SKM-1 treated with dmso at 0.1 percent for 144 hours (cell line): ENCODE measurements at regions not wholly inside any gene's neighbourhood (a gene's known extent, or its start where the extent isn't known, plus 50 kb on each side); places are given as distances from the start of the nearest gene placed in this dataset.

Experiments
- DNase-seq: peaks from one replicate; lab custom pipeline; 2025; ENCODE audit not compliant: unreplicated experiment; lab: John Stamatoyannopoulos, UW

DNA sequence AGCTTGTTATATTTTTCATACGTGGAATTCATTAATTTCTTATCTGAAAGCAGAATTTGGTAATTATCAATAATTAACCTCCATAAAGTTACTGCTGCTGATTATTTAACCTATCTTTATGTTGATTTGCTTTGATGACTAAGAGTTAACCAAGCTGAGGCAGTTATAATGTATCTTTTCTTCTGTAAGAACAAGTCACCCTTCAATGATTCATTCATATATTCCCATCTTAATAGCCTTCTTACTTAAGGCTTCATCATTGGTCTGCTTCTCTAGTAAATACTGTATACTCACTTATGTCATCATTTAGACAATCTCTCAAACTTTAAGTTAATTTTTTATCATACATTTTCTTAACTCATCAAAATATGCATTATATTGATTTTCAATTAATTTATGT is 592.2 kb downstream of the ANXA1 start:
- DNase-seq = no peak

DNA sequence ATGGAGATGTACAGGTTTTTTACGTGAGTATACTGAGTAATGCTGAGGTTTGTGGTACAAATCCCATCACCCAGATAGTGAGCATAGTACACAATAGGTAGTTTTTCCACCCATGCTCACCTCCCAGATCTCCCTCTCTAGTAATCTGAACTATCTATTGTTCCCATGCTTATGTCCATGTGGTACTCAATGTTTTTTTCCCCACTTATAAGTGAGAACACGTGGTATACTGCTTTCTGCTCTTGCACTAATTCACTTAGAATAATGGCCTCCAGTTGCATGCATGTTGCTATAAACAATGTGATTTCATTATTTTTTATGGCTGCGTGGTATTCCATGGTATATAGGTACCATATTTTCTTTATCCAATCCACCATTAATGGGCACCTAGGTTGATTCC is 593.9 kb downstream of the ANXA1 start:
- DNase-seq = no peak

DNA sequence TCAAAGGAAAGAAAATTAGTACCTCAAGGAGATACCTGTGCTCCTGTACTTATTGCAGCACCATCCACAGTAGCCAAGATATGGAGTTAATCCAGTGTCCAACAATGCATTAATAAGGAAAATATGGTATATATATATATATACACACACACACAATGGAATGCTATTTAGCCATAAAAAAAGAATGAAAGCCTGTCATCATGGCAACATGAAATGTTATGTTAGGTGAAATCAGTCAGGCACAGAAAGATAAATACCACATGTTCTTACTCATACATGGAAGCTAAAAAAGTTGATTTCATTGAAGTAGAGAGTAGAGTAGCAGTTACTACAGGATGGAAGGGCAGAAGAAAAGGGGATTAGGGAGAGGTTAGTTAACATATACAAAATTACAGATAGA is 601.5 kb downstream of the ANXA1 start:
- DNase-seq = no peak

DNA sequence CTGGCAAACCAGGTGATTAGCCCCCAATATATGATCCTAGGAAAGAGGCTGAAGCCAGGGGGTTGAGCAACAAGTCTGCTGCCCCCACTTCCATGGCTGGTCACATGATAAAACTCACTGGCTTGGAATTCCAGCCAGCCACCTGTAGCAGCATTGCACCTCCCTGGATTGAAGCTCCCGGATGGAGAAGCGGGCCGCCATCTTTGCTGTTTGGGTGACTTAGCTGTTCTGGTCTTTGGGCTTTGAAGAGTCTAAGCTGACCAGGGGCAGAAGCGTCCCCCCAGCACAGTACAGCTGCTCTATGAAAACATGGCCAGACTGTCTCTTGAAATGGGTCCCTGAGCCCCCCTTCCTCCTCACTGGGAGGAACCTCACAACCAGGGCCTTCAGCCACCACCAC is 610.2 kb downstream of the ANXA1 start:
- DNase-seq = no peak

DNA sequence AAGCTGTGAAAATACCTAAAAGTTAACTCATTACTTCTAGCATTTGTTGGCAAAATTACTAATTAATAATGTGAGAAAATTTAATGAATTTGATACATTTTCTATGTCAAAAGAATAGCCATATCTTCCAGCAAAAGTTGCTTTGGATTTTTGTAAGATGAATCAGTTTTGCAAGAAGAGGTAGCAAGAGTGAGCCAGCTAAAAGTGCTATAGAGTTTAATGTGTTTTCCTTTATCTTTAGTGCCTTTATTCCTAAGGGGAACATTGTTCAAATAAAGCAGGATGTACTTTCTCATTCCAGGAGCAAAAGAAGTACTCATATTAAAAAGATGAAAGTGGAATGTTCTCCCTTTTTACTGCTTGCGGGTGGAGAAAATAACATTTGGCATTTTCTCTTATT is 622.2 kb downstream of the ANXA1 start:
- no peak for DNase-seq

DNA sequence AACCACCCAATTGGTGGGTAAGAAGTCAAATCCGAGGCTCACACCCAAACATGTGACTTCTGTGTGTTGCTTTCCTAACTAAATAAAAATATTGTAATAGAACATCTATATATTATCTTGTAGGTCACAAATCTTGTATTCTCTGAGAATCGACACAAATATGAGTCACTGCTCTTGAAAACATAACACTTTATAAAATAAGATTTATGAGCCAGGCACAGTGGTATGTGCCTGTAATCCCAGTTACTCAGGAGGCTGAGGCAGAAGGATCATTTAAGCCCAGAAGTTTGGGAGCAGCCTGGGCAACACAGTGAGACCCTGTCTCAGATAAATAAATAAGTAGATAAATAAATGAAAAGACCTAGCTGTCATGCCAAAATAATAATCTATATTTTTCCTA is 624.1 kb downstream of the ANXA1 start:
- DNase-seq = no peak

DNA sequence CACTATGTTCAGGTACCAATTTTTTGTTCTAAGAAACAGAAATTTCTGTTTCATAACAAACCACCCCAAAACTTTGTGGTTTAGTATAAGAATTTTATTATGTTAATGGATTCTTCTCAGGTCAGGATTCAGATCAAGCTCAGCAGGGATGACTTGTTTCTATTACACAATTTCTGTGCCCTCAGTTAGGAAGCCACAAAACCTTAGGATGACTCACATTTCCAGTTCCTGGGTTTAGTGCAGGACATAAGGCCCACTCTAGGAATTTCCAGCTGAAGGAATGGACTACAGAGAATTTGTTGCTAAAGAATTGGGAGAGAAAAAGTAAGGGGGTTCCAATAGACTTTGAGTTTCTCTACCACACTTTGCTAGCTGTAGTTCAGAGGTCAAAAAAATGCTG is 629.3 kb downstream of the ANXA1 start:
- DNase-seq = no peak

DNA sequence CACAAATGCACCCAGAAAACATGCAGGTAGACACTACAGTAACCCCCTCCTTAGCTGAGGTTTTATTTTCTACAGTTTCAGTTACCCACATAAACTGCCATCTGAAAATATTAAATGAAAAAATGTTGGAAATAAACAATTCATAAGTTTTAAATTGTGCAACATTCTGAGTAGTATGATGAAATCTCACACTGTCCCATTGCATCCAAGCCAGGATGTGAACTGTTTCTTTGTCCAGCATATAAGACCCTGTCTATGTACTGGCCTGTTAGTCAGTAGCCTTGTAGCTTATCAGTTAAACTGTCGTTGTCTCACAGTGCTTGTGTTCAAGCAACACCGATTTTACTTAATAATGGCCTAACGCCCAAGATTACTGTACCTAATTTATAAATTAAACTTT is 630.5 kb downstream of the ANXA1 start:
- DNase-seq = no peak

DNA sequence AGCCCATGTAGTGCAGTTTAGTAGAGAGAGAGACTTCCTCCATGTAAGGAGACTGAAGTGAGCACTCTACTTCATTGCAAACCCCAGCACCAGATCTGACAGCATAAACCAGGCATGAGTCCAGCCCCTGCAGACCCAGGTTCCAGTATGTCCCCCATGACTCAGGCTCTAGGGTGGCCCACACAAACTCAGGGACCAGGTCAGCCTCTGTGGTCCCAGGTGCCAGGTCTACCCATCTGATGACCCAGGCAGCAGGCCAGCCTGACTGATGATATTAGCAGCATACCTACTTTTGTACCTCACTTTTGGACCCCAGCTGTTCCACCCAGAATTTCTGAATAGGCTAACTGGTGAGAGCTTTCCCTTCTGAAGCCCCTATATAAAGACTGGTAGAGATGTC is 647.8 kb downstream of the ANXA1 start:
- DNase-seq = no peak

DNA sequence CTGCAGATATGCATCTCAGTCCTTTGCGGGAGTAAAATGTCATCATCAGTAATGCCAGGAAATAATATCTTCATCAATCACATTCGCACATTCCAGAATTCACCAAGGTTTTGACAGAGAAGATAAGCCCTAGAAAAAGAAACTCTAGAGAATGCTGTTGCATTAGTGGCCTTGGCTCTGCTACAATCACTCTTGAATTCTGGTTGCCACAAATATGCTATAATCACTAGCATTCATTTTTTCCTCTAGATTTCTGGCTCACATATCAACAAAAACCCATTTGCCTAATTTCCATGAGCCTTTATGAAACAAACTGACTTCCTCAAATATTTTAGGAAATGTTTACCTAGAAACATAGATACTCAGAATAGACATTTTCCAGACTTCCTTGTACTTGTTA is 653.4 kb downstream of the ANXA1 start:
- DNase-seq = no peak

DNA sequence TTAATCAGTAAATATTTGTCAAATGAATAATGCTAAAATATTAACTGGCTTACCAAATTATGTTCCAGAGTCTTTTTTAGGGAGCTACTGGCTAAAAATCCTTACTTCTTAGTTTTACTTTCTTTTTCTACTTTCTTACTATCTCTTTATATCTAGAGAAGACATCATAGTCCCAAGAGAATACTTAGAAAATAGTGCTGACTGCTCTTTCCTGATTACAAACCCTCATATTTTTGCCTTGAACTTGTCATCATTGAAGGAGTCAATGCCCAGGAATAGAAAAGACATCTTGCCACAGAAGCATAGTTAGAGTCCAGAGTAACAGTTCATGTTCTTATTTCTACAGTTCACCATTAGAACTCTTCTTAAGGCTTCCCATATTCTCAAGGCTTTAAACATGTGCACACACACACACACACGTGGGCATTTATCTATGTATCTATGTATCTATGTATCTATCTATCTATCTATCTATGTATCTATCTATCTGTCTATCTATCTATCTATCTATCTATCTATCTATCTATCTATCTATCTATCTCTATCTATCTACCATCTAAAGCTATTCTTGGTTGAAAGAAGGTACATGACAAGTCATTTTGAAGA is 654.3 kb downstream of the ANXA1 start:
- no peak for DNase-seq

DNA sequence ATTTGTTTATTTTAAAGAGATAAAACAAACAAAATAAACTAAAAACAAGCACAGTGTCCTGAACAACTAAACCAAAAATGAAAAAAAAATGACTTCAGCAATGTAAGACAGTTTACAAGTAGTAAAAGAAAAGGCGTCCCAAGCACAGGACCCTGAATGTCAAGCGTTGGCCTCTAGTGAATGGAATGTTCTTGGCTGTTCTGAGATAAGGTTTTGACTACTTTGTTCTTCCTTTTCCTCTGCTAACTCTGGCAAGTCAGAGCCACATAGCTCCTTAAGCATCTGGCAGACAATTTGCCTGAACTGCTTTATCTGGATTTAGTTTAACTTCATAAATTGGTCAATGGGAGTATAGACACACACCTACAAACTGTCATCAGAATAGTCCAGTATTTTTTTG is 655.2 kb downstream of the ANXA1 start:
- no peak for DNase-seq

DNA sequence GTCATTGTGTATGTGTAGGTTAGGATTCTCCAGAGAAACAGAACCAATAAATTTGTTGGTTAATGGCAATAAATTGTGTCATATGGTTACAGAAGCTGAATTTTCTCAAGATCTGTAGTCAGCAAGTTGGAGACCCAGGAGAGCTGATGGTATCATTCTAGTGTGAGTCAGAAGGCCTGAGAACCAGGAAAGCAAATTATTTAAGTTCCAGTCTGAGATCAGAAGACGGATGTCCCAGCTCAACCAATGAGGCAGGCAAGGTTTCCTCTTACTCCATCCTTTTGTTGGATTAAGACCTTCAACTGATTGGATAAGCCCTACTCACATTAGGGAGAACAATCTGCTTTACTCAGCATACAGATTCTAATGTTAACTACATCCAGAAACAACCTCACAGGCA is 656.3 kb downstream of the ANXA1 start:
- DNase-seq = no peak

DNA sequence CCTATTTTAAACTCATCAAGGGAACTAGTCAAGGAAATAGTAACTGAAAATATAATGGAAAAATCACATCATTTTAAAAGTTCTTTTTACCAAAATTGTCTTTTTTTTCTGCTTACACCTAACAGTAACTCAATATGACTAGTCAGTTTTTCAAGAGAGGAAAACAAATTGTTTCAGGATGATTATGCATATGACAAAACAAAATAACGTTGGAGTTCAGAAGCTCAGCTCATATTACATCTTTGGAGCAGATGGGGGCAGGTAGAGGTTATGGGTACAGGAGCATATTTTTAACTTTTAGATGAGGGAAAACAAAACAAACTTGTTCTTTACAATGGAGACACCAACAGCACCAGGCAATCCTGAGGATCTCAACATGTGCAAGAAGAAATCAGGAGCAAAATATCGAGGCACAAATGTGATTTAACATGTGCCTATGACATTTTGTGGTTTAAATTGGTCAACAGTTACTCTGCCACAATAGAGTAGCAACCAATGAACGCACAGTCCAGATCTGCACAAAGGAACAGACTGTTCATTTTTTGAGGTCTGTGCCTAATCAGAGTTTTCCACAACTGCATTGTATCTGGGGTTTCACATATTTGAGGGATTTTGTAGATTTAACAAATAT is 659.0 kb downstream of the ANXA1 start:
- DNase-seq = no peak

DNA sequence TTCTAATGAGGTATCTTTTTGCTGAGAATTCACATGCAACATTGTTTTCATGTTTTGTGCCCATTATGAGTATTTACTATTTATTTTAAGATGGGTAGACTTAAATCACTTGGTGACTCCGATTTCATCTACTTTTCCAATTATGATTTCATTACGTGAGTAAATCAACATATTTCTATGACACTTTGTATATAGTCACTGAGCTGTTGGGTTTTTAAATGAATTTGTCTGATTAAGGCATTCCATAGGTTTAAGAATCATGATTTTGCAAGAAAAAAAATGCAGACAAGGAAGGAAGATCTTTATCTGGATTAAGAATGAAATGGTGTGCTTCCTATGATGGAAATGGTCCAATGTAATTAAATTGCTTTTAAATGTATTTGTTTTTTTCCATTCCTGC is 661.9 kb downstream of the ANXA1 start:
- DNase-seq = no peak

DNA sequence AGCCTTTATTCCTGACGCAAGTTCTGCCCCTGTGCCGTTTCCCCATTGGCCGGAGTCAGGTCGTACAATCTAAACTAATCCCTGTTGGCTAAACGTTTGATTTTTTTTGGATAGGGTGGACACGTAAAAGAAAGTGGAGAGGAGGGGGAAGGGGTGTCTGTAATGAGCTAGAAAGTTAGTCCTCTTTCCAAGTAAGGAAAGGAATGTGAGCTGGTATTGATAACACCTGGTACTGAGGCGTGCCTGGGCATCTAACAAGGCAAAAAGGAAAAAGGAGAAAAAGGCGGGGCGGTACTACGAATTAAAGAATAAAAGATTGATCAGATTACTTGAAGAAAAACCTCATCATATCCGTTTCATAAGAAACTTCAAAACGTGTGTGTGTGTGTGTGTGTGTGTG is 665.2 kb downstream of the ANXA1 start:
- DNase-seq = no peak

DNA sequence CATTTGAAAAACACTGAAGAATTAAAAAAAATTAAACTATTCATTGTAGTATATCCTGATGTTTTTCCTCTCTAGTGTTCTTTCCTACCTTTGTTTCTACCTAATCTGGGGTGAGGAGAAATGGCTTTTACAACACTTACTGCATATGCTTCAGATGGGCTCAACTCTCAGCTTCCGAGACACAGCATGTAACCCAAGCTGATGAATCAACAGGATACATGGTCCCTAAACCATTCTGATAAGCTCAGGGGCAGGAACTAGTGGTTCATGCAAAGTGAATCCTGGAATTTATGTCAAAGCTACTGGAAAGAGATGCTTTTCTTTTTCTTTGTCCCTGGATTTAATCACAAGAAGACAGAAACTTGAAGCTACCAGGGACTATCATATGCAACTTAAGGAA is 672.5 kb upstream of the RORB start:
- DNase-seq = no peak

DNA sequence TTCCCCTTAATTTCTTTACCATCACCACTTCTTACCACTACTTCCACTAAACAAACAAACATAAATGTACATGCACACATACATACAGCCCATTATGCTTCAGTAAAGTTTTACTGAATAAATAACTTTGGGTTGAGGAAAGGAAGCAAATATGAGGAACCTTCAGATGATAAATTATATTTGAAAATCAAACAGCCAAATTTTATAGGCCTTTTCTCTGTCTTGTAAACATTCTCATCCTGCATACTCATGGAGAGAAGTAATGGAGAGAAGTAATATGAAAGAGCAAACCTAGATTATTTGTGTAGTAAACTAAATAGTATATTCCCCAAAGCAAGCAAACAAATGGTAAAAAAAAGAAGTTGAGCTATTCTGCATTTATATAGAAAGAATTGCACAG is 658.3 kb upstream of the RORB start:
- DNase-seq = no peak

DNA sequence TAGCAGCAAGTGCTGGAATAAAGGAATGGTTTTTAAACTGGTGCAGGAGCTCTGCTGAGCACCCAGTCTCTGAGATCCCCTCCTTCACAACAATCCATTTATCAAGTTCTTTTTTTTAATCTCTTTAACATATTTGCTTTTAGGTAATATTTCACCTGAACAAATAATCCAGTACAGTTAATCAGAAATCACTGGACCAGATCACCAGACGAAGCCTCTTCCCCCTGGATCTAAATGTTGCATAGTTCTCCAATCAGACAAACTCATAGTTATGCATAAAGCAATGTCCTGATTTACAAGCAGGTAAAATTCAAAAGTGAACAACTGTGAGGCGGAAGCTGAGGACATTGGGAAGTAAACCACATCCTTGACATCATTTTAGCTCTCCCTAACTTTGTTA is 657.7 kb upstream of the RORB start:
- DNase-seq = no peak

DNA sequence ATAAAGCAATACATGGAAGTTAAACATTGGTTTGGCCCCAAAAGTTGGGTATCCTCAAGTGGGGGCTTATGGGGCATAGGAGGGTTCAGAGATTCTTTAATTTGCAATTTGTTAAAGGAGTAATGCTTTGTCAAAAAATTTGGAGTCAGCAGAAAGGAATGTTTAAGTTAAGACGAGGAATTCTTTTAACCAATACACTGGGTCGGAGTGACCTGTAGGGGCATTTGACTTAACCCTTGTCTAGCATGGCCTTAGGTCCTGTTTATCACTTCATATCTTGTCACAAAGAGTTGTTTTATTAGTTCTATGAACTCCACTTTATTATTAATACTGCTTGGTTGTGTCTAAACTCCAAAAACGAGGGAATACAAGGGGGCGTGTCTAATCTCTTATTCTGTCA is 656.1 kb upstream of the RORB start:
- DNase-seq = no peak

DNA sequence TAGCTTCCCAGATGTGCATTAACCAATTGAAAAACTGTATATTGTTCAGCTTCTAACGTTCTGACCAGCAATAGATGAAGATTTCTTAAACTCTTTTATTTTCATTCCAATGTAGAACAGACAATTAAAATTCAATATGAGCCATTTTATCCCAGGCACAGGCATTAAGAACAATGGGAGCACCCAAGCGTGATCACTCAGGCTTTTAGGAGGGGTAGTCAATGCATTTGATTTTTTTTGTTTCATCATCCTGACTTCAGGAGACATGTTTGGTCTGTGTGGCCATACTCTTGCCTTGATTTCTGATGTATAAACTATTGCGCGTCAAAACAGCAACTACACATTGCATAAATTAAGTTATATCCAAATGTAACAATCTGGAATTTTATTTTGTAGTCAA is 653.0 kb upstream of the RORB start:
- DNase-seq = no peak

DNA sequence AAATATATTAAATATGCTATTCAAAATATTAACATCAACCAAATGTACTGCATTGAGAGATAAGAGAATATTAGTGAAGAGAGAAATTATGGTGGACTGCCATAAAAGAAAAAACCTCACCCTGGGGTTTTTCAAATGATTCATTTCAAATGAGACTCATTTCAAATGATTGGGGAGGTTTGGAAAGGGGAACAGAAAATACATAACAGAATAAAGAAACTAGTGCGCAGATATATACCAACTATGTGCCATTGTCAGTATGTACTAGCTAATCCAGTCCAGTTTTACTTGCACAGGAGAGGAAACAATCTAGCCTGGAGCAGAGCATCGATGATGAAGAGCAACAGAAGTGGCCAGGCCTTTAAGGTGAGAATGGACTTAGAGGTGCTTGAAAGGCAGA is 651.6 kb upstream of the RORB start:
- DNase-seq = no peak

DNA sequence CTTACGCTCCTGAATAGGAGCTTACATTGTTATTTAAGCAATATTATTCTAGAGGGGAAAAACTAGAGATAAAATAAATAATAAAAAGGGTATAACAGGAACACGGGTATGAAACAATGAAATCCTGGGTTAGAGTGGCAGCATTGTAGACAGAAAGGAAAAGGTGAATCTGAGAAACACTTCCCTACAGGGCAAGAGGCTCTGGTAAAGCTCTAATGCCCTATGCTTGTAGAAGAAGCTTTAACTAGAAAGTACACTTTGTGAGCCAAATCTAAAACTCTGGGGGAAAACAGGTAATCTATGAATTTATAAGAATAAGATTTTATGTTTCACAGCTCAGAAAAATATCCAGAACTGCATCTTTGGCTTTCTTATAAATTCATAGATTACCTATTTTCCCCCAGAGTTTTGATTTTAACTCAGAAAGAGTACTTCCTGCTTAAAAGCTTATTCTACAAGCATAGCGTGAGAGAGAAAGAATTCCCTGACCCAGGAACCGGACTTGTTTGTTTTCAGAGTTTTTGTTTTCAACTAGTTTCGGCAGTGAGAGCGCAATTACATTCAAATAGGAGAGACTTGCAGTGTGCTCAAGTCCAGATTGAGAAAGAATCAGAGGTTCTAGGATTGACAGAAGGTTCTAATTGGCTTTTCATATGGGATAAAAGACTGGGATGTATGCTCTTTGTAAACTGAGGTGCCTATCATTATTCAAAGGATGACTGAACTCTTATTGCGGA is 651.0 kb upstream of the RORB start:
- no peak for DNase-seq
